Activated T-cell treated with anti-CD3 and anti-CD28 coated beads for 1 hour (primary cell): ENCODE measurements at regions not wholly inside any gene's neighbourhood (a gene's known extent, or its start where the extent isn't known, plus 50 kb on each side); places are given as distances from the start of the nearest gene placed in this dataset.

Source experiments
- DNase-seq: peaks from one replicate; pipeline ENCODE4 v3.0.0-alpha.2; 2020; ENCODE audit warnings: low read depth

DNA sequence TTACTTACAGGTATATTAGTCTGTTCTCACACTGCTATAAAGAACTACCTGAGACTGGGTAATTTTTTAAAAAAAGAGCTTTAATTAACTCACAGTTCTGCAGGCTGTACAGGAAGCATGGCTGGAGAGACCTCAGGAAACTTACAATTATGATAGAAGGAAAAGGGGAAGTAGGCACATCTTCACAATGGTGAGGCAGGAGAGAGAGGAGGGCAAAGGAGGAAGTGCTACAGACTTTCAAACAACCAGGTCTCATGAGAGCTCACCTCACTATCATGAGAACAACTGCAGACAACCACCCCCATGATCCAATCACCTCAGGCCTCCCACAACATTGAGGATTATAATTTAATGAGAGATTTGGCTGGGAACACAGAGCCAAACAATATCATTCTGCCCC lies 511.7 kb downstream of the SLITRK6 start:
- DNase-seq, result no peak

DNA sequence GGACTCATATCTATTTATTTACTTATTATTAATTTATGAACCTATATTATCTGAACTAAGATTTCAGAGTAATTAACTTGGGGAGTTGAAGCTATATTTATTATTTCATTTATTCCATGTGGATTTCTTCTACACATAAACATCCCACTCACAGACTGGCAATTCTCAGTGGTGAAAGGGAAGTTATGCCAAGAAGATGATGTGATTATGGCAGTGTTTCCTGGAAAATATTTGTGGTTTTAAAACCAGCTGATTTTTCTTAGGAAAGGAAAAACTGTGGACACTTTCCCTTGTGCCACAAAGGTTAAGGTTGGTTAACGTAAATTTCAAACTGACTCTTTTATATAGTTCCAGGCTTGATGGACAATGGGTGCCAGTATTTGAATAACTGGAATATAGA lies 513.1 kb downstream of the SLITRK6 start:
- no peak for DNase-seq

DNA sequence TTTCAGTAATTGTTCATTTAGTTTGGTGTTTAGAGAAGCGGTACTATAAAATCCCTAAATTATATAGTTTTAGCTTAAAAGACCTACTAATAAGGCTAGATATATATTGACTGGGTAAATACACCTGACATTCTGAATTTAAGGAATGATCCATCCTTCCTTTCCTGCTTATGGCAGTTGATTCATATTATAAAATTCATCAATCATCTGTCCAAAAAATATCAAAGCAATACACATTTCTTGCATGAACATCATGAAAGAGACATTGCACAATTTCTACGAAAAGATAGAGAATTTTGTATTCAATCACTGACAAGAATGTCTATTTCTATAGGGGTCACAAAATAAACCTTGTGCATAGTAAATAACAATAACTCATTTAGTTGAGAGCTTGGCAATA lies 514.9 kb downstream of the SLITRK6 start:
- DNase-seq, result no peak

DNA sequence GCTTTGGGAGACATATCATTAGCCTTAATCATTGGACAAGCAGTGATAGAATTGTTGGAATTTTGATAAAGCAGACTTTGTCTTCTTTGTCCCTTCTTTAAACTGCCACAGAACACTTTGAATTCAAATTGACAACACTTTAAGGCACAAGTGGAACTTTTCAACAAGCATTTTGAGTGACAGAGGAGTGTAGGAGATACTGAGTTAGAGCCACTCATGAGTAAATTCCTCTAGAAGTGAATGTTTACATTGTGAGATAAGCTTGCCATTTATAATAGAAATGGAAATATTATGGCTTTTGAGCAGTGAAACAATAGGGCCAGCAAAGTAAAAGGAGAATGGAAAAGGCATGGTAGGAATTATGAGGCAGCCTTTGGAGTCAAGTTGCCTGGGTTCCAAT lies 515.8 kb downstream of the SLITRK6 start:
- no peak for DNase-seq

DNA sequence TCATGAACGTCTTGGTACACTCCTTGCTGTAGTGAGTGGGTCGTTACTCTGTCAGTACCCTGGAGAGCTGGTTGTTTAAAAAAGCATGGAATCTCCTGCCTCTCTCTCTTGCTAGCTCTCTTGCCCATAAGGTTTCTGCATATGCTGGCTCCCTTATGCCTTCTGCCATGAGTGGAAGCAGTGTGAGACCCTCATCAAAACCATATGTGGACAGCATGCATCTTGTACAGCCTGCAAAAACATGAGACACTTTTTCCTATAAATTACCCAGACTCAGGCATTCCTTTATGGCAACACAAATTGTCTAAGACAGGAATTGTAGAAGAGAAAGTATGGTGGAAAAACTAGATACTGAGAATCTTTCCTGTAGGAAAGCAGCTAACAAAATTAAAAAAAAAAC lies 516.3 kb downstream of the SLITRK6 start:
- DNase-seq, result no peak

DNA sequence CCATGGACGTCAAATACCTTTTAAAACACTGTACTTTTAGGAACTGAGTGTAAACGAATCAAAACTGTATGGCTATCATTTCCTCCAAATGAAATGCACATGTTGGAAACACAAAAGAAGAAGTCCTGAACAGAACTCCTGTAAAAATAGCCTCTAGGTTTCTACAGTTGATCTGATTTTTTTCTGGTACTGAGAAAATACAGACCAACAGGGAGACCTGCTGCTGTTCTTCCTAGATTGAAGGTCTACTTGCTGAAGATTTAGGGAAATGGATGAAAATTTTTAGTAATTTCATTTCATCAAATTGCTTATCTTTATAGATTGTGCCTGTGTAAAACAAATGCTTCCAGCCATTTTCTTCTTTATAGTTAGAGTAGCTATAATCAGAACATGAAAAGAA lies 520.4 kb downstream of the SLITRK6 start:
- no peak for DNase-seq

DNA sequence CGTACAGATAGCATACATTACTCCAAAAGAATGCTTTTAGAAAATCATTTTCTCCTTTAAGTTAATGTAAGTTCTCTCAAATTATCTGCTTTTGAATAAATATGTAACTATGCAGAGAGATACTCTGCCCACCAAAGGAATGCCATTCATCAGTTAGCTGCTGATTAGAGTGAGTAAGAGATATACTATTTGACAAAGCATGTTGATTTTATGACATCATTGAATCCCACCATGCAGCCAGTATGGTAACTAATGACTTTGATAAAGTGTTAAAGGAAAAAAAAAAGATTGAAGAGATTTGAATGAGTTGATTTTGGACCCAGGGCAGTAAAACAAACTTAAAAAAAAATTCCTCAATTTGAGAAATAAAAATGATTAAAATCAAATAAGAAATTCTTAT lies 521.5 kb downstream of the SLITRK6 start:
- DNase-seq, result no peak

GRCh38 chr13:85266771-85267170 lies 532.4 kb downstream of the SLITRK6 start:
- DNase-seq, result no peak

DNA sequence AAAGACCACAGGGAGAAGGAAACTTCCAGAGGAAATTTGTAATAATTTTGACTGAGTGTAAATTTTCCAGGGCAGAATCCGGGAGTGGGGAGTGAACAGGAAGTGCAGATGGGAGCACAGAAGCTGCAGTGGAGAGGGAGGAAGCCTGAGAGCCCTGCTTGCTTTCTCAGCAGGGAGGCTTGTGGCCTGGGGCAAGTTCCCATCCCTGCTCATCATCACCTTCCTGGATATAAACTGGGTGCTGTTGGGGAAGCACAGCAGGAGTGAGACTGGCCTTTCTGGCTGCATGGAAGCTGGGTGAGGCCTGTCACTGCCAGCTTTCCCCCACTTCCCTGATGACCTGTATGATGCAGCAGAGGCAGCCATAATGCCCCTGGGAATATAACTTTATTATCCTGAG lies 532.9 kb downstream of the SLITRK6 start:
- no peak for DNase-seq

DNA sequence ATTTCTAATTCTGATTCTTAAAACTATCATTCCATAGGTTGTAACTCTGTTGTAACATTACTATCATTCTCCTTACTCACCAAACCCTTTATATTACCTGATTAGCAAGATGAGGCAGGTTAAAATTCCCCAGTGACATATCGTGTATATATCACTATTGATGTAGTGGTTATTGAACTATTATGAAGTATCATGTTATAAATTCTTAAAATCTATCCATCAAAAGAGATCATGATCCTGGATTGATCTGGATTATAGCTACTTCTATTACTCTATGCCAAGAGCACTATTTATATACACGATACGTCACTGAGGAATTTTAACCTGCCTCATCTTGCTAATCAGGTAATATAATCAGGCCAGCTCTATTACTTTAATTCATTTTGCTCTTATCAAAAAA lies 533.9 kb downstream of the SLITRK6 start:
- DNase-seq, result no peak

GRCh38 chr13:85262499-85262898 lies 536.7 kb downstream of the SLITRK6 start:
- DNase-seq, result no peak

DNA sequence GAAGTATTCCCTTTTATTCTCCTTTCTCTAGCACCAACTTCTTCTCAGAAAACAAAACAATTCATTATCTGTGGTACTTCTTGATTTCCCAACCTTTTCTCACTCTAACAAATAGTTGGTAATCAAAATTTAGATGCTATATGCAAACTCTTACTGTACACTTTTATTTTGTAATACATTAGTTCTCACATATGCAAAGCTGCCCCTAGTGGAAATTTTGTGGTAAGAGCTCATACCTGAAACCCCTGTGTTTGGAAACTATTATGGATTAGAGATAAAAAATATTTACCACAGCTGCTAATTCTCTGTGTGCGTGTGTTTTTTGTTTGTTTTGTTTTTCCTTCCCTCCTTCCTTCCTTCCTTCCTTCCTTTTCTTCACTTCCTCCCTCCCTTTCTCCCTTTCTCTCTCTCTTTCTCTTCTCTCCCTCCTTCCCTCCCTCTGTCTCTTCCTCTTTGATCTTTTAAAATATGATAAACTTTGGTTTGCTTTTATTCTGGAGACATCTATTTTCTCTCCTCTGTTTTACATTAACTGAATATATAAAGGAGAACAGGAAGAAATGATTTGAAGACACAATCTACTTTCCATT lies 537.4 kb downstream of the SLITRK6 start:
- DNase-seq, result no peak

- DNase-seq, result no peak
These were observed 538.3 kb downstream of the SLITRK6 start for GRCh38 chr13:85260896-85261295.

DNA sequence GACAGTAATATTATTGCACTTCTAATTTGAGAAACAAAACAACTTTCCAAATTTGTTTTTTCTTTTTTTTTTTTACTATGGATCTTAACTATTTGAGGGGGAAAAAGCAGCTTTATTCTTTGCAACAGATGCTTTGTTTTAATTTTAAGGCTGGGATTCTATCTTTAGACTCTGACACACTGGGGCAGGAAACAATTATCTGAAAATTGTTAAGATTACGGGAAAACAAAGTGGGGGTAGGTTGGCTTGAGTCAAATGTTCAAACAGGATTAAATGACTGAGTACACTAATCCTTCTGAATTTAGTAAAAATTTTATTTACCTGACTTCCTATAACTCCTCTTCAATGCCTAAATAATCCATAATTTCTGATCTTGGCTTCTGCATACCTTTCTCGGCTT lies 543.2 kb downstream of the SLITRK6 start:
- no peak for DNase-seq

- no peak for DNase-seq
These were observed 544.6 kb downstream of the SLITRK6 start for GRCh38 chr13:85254641-85255040.

- no peak for DNase-seq
These were observed 550.1 kb downstream of the SLITRK6 start for GRCh38 chr13:85249151-85249550.

DNA sequence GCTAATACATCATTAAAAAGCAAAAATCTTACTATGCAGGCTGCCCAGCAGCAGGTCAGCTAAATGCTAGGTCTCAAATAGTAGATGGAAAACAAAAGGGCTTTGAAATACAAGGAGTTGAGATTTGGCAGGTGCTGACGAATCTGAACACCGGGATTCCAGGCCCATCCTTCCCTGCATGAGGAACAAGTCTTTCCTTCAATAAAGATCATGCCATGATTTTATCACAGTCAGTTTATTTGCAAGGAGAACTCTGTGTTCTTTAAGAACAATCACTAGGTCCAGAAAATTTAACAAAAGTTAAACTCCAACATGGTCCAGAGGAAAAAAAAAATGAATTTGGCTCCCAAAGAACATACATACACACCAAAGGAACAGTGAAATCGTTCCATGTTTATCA lies 551.4 kb downstream of the SLITRK6 start:
- no peak for DNase-seq

DNA sequence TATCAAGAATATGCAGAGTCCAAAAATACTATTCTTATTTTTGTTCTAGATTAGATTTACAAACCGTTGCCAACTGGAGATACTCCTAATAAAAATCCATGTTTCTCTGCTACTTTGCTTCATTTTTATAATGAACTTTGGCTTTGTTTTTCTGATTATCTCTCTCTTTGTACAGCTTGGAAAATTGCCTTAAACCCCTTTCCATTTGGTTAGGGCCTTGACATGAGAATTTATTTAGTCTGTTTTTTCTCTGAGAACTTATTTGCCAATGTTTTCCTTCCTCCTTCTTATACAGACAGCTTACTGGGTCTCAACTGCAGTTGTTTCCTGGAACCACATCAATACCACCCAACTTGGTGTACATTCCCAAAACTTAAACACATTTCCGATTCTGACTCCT lies 555.4 kb downstream of the SLITRK6 start:
- DNase-seq, result no peak

DNA sequence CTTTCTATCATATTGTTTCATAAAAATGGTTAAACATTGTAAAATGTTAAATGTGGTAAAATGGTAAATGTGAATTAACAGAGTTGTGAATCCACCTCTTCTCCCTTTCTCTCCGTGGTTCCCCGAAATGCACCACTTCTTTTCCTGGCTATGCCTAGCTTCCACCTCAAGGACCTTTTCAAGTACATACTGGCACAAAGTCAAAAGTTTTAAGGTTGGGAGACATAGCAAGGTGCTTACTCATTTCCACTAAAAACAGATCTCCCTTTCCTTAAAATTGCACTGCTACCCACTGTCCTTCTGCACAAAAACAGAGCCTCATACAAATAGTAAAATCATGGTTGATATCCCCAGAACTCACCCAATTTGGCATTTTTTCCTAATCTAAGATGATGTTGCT lies 558.2 kb downstream of the SLITRK6 start:
- no peak for DNase-seq

DNA sequence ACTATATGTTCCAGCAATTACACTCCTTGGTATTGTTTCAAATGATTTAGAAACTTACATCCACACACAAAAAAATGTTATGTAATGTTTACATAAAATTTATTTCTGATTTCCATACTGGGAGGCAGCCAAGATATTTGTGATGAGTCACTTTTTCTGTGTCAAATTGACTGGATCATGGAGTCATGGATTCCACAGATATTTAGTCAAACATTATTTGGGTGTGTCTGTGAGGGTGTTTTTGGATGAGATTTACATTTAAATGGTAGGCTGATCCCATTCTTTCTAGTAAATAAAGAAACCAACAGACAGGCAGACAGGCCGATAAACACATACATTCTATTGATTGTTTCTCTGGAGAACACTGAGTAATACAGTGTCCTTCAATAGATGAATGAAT lies 562.8 kb downstream of the SLITRK6 start:
- no peak for DNase-seq

DNA sequence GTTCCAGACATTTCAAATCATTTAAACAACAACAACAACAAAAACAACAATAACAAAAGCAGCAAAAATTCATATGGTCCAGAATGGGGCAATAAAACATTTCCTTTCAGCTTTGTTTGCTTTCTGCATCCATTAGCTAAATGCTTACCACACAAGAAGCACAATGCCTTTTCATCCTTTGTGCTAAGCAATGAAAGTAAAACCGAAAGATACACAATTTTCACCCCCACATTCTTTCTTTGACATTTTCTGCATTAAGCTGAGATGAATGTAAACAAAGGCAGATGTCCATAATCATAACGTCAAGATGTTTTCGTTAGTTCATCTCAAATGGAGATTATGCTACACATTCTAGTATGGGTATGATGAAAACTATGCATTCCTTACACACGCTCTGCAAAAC lies 568.5 kb downstream of the SLITRK6 start:
- no peak for DNase-seq

- DNase-seq, result no peak
These were observed 570.5 kb downstream of the SLITRK6 start for GRCh38 chr13:85228692-85229091.

DNA sequence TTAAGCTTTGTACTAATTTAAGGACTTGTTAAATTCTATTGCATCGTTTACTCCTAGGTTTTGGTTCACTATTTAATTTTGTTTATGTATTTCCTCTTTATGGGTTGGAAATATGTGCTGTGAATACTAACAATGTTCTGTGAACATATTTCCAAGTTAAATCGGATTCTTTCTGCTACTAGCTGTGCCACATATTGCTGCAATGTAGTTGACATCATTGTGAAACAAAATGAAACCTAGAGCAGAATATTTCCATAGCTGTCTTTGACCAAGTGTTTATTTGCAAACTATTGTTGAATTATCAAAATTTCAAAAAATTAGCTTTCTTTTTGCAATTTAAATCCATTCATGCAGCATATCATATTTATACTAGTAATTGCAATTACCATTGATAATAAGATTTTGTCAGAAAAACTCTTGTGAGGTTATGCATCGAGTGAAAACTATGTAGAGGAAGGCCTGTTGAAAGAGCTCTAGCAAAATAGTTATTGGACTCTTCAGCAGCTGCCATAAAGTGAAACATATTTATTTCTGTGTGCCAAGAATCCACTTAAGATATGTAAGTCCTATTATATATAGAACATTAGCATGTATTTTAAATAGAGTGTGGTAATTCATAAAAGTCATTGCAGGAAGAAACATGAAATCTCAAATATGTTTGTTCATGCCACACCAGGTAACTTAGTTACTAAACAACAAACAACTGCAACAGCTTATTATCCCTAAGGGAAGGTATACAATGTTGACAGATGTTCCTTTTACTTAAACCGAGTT lies 575.1 kb downstream of the SLITRK6 start:
- no peak for DNase-seq

- no peak for DNase-seq
These were observed 582.6 kb downstream of the SLITRK6 start for GRCh38 chr13:85216576-85216975.
